WTC11 (cell line): ENCODE measurements at regions not wholly inside any gene's neighbourhood (a gene's known extent, or its start where the extent isn't known, plus 50 kb on each side); places are given as distances from the start of the nearest gene placed in this dataset.

ENCODE experiments used
- ATAC-seq: fragments of 200-7000 bp; cut with Tn5 transposase; 2 replicates; pipeline ENCODE4 v1.10.0; 2021; ENCODE audit warnings: mild to moderate bottlenecking, moderate library complexity
- CTCF ChIA-PET: fragments of 300-600 bp; sonication (Branson Sonifier 250); formaldehyde crosslinking; loops from one replicate; lab custom pipeline; 2021; ENCODE audit warnings: antibody characterized with exemption; lab: Charles Lee
- POLR2A ChIA-PET: fragments of 350-600 bp; sonication (Branson Sonifier 250); formaldehyde crosslinking; loops from one replicate; lab custom pipeline; 2021; ENCODE audit warnings: antibody characterized with exemption; lab: Charles Lee
- DNase-seq: peaks from one replicate; pipeline ENCODE4 v3.0.0; 2021; ENCODE audit warnings: low spot score
- H3K27ac Mint-ChIP-seq: 2 replicates; pipeline ENCODE4 v1.8.0; 2021; ENCODE audit warnings: mixed read lengths
- H3K27me3 Mint-ChIP-seq: 2 replicates; pipeline ENCODE4 v1.8.0; 2021; ENCODE audit warnings: low read depth, mild to moderate bottlenecking, moderate library complexity, mixed read lengths
- H3K36me3 Mint-ChIP-seq: 2 replicates; pipeline ENCODE4 v1.8.0; 2021; ENCODE audit warnings: mixed read lengths
- H3K4me1 Mint-ChIP-seq: 2 replicates; pipeline ENCODE4 v1.8.0; 2022; ENCODE audit warnings: mixed read lengths
- H3K4me3 Mint-ChIP-seq: 2 replicates; pipeline ENCODE4 v1.8.0; 2021; ENCODE audit warnings: mild to moderate bottlenecking, moderate library complexity, mixed read lengths
- H3K9me3 Mint-ChIP-seq: 2 replicates; pipeline ENCODE4 v1.8.0; 2021; ENCODE audit warnings: mixed read lengths
- GTF2I ChIP-seq: fragments of 250-450 bp; sonication (Bioruptor Pico); conservative IDR thresholded peaks from 2 replicates; pipeline ENCODE4 v1.4.0; 2021; ENCODE audit warnings: mild to moderate bottlenecking
- PRRX2 ChIP-seq: fragments of 250-450 bp; sonication (Bioruptor Pico); IDR thresholded peaks from 2 replicates; pipeline ENCODE4 v1.8.0; 2021; ENCODE audit warnings: mild to moderate bottlenecking
- ZNF263 ChIP-seq: sonication (generic); formaldehyde crosslinking; IDR thresholded peaks from 2 replicates; pipeline ENCODE4 v1.8.1; 2022; ENCODE audit warnings: low read depth, mild to moderate bottlenecking, moderate library complexity, missing genetic modification reagents
- TF ChIP-seq, protein P1 (sequence below): sonication (generic); formaldehyde crosslinking; IDR thresholded peaks from 2 replicates; pipeline ENCODE4 v1.8.1; 2023; ENCODE audit warnings: mild to moderate bottlenecking, moderate library complexity, missing genetic modification reagents
- TF ChIP-seq, protein P2 (sequence below): fragments of 250-450 bp; sonication (Bioruptor Pico); IDR thresholded peaks from 2 replicates; pipeline ENCODE4 v1.8.0; 2021; ENCODE audit warnings: mild to moderate bottlenecking
- TF ChIP-seq, protein P3 (sequence below): sonication (generic); formaldehyde crosslinking; conservative IDR thresholded peaks from 2 replicates; pipeline ENCODE4 v1.8.1; 2022; ENCODE audit warnings: mild to moderate bottlenecking, missing genetic modification reagents
- TF ChIP-seq, protein P4 (sequence below): sonication (generic); formaldehyde crosslinking; IDR thresholded peaks from 2 replicates; pipeline ENCODE4 v1.8.1; 2022; ENCODE audit warnings: low read depth, mild to moderate bottlenecking, moderate library complexity, missing genetic modification reagents, borderline replicate concordance
- TF ChIP-seq, protein P5 (sequence below): fragments of 250-450 bp; sonication (Bioruptor Pico); IDR thresholded peaks from 2 replicates; pipeline ENCODE4 v1.9.0; 2021; ENCODE audit warnings: mild to moderate bottlenecking
- TF ChIP-seq, protein P6 (sequence below): sonication (generic); formaldehyde crosslinking; IDR thresholded peaks from 2 replicates; pipeline ENCODE4 v1.8.0; 2022; ENCODE audit warnings: mild to moderate bottlenecking, missing genetic modification reagents
- TF ChIP-seq, protein P7 (sequence below): sonication (generic); formaldehyde crosslinking; IDR thresholded peaks from 2 replicates; pipeline ENCODE4 v1.8.1; 2022; ENCODE audit warnings: mild to moderate bottlenecking, moderate library complexity, missing genetic modification reagents
- TF ChIP-seq, protein P8 (sequence below): sonication (generic); formaldehyde crosslinking; IDR thresholded peaks from 2 replicates; pipeline ENCODE4 v1.8.0; 2023; ENCODE audit warnings: missing genetic modification reagents, mild to moderate bottlenecking, borderline replicate concordance
- TF ChIP-seq, protein P9 (sequence below): sonication (generic); formaldehyde crosslinking; IDR thresholded peaks from 2 replicates; pipeline ENCODE4 v1.8.1; 2023; ENCODE audit warnings: mild to moderate bottlenecking, missing genetic modification reagents

DNA sequence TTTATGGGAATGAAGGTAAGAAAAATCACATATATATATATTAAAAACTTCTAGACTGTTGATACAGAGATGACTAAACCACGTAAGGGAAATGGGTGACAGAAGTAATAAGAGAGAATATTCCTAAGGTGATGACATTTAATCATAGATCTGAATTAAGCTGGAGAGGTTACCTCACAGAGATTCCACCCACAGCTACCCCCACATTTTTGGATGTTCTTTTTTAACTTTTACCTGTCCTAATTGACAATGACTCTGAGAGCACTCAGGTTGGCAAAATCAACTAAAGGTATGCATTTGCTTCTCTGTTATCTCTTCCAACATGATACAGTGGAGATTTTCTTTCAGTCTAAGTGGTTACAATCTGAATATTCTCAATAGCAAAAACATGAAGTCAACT is 1280.6 kb downstream of the CDH11 start:
- no peak for ATAC-seq
- peaks cover 51% of the 10 kb centered on the region for H3K9me3 Mint-ChIP-seq
- no peak for DNase-seq
- no peaks in the 10 kb centered on the region for H3K4me1 Mint-ChIP-seq
- peaks cover 24% of the 10 kb centered on the region for H3K36me3 Mint-ChIP-seq
- no peak overlapping the region for H3K4me3 Mint-ChIP-seq
- ChIA-PET CTCF (no interaction called here), POLR2A (no interaction called here)
- 0 out of 2 replicates have a peak, but pooled peaks cover 2% of the 10 kb centered on the region for H3K27me3 Mint-ChIP-seq
- no peak overlapping the region for H3K27ac Mint-ChIP-seq
- TF ChIP-seq, protein P1, sequence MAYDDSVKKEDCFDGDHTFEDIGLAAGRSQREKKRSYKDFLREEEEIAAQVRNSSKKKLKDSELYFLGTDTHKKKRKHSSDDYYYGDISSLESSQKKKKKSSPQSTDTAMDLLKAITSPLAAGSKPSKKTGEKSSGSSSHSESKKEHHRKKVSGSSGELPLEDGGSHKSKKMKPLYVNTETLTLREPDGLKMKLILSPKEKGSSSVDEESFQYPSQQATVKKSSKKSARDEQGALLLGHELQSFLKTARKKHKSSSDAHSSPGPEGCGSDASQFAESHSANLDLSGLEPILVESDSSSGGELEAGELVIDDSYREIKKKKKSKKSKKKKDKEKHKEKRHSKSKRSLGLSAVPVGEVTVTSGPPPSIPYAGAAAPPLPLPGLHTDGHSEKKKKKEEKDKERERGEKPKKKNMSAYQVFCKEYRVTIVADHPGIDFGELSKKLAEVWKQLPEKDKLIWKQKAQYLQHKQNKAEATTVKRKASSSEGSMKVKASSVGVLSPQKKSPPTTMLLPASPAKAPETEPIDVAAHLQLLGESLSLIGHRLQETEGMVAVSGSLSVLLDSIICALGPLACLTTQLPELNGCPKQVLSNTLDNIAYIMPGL (CRISPR knock-in tag): no peak
- TF ChIP-seq PRRX2: no peak
- TF ChIP-seq, protein P2, sequence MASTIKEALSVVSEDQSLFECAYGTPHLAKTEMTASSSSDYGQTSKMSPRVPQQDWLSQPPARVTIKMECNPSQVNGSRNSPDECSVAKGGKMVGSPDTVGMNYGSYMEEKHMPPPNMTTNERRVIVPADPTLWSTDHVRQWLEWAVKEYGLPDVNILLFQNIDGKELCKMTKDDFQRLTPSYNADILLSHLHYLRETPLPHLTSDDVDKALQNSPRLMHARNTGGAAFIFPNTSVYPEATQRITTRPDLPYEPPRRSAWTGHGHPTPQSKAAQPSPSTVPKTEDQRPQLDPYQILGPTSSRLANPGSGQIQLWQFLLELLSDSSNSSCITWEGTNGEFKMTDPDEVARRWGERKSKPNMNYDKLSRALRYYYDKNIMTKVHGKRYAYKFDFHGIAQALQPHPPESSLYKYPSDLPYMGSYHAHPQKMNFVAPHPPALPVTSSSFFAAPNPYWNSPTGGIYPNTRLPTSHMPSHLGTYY (CRISPR knock-in tag): no peak
- TF ChIP-seq, protein P3, sequence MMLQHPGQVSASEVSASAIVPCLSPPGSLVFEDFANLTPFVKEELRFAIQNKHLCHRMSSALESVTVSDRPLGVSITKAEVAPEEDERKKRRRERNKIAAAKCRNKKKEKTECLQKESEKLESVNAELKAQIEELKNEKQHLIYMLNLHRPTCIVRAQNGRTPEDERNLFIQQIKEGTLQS: no peak
- no peak for TF ChIP-seq ZNF263 (CRISPR knock-in tag)
- TF ChIP-seq, protein P4, sequence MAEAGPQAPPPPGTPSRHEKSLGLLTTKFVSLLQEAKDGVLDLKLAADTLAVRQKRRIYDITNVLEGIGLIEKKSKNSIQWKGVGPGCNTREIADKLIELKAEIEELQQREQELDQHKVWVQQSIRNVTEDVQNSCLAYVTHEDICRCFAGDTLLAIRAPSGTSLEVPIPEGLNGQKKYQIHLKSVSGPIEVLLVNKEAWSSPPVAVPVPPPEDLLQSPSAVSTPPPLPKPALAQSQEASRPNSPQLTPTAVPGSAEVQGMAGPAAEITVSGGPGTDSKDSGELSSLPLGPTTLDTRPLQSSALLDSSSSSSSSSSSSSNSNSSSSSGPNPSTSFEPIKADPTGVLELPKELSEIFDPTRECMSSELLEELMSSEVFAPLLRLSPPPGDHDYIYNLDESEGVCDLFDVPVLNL: no peak
- TF ChIP-seq, protein P5, sequence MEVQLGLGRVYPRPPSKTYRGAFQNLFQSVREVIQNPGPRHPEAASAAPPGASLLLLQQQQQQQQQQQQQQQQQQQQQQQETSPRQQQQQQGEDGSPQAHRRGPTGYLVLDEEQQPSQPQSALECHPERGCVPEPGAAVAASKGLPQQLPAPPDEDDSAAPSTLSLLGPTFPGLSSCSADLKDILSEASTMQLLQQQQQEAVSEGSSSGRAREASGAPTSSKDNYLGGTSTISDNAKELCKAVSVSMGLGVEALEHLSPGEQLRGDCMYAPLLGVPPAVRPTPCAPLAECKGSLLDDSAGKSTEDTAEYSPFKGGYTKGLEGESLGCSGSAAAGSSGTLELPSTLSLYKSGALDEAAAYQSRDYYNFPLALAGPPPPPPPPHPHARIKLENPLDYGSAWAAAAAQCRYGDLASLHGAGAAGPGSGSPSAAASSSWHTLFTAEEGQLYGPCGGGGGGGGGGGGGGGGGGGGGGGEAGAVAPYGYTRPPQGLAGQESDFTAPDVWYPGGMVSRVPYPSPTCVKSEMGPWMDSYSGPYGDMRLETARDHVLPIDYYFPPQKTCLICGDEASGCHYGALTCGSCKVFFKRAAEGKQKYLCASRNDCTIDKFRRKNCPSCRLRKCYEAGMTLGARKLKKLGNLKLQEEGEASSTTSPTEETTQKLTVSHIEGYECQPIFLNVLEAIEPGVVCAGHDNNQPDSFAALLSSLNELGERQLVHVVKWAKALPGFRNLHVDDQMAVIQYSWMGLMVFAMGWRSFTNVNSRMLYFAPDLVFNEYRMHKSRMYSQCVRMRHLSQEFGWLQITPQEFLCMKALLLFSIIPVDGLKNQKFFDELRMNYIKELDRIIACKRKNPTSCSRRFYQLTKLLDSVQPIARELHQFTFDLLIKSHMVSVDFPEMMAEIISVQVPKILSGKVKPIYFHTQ (CRISPR knock-in tag): no peak
- TF ChIP-seq, protein P6, sequence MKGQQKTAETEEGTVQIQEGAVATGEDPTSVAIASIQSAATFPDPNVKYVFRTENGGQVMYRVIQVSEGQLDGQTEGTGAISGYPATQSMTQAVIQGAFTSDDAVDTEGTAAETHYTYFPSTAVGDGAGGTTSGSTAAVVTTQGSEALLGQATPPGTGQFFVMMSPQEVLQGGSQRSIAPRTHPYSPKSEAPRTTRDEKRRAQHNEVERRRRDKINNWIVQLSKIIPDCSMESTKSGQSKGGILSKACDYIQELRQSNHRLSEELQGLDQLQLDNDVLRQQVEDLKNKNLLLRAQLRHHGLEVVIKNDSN (CRISPR knock-in tag): no peak
- no peak for TF ChIP-seq GTF2I
- TF ChIP-seq, protein P7, sequence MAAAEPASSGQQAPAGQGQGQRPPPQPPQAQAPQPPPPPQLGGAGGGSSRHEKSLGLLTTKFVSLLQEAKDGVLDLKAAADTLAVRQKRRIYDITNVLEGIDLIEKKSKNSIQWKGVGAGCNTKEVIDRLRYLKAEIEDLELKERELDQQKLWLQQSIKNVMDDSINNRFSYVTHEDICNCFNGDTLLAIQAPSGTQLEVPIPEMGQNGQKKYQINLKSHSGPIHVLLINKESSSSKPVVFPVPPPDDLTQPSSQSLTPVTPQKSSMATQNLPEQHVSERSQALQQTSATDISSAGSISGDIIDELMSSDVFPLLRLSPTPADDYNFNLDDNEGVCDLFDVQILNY (CRISPR knock-in tag): no peak
- TF ChIP-seq, protein P8, sequence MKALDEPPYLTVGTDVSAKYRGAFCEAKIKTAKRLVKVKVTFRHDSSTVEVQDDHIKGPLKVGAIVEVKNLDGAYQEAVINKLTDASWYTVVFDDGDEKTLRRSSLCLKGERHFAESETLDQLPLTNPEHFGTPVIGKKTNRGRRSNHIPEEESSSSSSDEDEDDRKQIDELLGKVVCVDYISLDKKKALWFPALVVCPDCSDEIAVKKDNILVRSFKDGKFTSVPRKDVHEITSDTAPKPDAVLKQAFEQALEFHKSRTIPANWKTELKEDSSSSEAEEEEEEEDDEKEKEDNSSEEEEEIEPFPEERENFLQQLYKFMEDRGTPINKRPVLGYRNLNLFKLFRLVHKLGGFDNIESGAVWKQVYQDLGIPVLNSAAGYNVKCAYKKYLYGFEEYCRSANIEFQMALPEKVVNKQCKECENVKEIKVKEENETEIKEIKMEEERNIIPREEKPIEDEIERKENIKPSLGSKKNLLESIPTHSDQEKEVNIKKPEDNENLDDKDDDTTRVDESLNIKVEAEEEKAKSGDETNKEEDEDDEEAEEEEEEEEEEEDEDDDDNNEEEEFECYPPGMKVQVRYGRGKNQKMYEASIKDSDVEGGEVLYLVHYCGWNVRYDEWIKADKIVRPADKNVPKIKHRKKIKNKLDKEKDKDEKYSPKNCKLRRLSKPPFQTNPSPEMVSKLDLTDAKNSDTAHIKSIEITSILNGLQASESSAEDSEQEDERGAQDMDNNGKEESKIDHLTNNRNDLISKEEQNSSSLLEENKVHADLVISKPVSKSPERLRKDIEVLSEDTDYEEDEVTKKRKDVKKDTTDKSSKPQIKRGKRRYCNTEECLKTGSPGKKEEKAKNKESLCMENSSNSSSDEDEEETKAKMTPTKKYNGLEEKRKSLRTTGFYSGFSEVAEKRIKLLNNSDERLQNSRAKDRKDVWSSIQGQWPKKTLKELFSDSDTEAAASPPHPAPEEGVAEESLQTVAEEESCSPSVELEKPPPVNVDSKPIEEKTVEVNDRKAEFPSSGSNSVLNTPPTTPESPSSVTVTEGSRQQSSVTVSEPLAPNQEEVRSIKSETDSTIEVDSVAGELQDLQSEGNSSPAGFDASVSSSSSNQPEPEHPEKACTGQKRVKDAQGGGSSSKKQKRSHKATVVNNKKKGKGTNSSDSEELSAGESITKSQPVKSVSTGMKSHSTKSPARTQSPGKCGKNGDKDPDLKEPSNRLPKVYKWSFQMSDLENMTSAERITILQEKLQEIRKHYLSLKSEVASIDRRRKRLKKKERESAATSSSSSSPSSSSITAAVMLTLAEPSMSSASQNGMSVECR (CRISPR knock-in tag): no peak
- TF ChIP-seq, protein P9, sequence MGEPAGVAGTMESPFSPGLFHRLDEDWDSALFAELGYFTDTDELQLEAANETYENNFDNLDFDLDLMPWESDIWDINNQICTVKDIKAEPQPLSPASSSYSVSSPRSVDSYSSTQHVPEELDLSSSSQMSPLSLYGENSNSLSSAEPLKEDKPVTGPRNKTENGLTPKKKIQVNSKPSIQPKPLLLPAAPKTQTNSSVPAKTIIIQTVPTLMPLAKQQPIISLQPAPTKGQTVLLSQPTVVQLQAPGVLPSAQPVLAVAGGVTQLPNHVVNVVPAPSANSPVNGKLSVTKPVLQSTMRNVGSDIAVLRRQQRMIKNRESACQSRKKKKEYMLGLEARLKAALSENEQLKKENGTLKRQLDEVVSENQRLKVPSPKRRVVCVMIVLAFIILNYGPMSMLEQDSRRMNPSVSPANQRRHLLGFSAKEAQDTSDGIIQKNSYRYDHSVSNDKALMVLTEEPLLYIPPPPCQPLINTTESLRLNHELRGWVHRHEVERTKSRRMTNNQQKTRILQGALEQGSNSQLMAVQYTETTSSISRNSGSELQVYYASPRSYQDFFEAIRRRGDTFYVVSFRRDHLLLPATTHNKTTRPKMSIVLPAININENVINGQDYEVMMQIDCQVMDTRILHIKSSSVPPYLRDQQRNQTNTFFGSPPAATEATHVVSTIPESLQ: no peak
